Type B pancreatic cell (in vitro differentiated cells): ENCODE measurements at regions not wholly inside any gene's neighbourhood (a gene's known extent, or its start where the extent isn't known, plus 50 kb on each side); places are given as distances from the start of the nearest gene placed in this dataset.

Experiments used
- DNase-seq: peaks from one replicate; pipeline ENCODE4 v3.0.0; 2021; ENCODE audit warnings: mixed read lengths; ENCODE audit not compliant: unreplicated experiment; ENCODE audit errors: extremely low spot score
- H3K27ac Mint-ChIP-seq: 2 replicates; pipeline ENCODE4 v1.8.0; 2021; ENCODE audit warnings: mild to moderate bottlenecking, mixed read lengths
- H3K27me3 Mint-ChIP-seq: 2 replicates; pipeline ENCODE4 v1.8.0; 2021; ENCODE audit warnings: mixed read lengths
- H3K36me3 Mint-ChIP-seq: 2 replicates; pipeline ENCODE4 v1.8.0; 2021; ENCODE audit warnings: mixed read lengths
- H3K4me1 Mint-ChIP-seq: one replicate; pipeline ENCODE4 v1.8.0; 2021; ENCODE audit warnings: mixed read lengths; ENCODE audit not compliant: unreplicated experiment
- H3K4me3 Mint-ChIP-seq: 2 replicates; pipeline ENCODE4 v1.8.0; 2021; ENCODE audit warnings: mild to moderate bottlenecking, mixed read lengths
- H3K9me3 Mint-ChIP-seq: 2 replicates; pipeline ENCODE4 v1.8.0; 2021; ENCODE audit warnings: mixed read lengths
- CTCF ChIP-seq: fragments of 200-600 bp; sonication (generic); conservative IDR thresholded peaks from 2 replicates; pipeline ENCODE4 v1.5.0; 2021; ENCODE audit warnings: antibody characterized with exemption, mild to moderate bottlenecking

- Mint-ChIP-seq H3K4me1 (no peaks in the 10 kb centered on the region), H3K4me3 (no peak overlapping the region), H3K9me3 (no peaks in the 10 kb centered on the region), H3K27ac (no peak overlapping the region), H3K36me3 (peaks cover 3% of the 10 kb centered on the region), H3K27me3 (no peaks in the 10 kb centered on the region)
- no peak for TF ChIP-seq CTCF
- DNase-seq, result no peak
These were observed 82.0 kb upstream of the PCAT7 start for GRCh38 chr9:94472806-94473360.

GRCh38 chr9:94478755-94479730 is 75.8 kb upstream of the PCAT7 start:
- H3K36me3 Mint-ChIP-seq, result peaks cover 4% of the 10 kb centered on the region
- no peak for DNase-seq
- no peaks in the 10 kb centered on the region for H3K27me3 Mint-ChIP-seq
- no peak for TF ChIP-seq CTCF
- no peak overlapping the region for H3K27ac Mint-ChIP-seq
- no peaks in the 10 kb centered on the region for H3K9me3 Mint-ChIP-seq
- no peaks in the 10 kb centered on the region for H3K4me1 Mint-ChIP-seq
- no peak overlapping the region for H3K4me3 Mint-ChIP-seq

- Mint-ChIP-seq H3K9me3 (no peaks in the 10 kb centered on the region), H3K4me1 (no peaks in the 10 kb centered on the region), H3K4me3 (no peak overlapping the region), H3K27me3 (no peaks in the 10 kb centered on the region), H3K36me3 (peaks cover 4% of the 10 kb centered on the region), H3K27ac (no peak overlapping the region)
- TF ChIP-seq CTCF, result no peak
- no peak for DNase-seq
These were observed 75.1 kb upstream of the PCAT7 start for GRCh38 chr9:94479757-94480156.

- peaks cover 4% of the 10 kb centered on the region for H3K36me3 Mint-ChIP-seq
- H3K9me3 Mint-ChIP-seq, result no peaks in the 10 kb centered on the region
- H3K27ac Mint-ChIP-seq, result no peak overlapping the region
- no peak overlapping the region for H3K4me3 Mint-ChIP-seq
- no peak for DNase-seq
- no peaks in the 10 kb centered on the region for H3K27me3 Mint-ChIP-seq
- no peak for TF ChIP-seq CTCF
- no peaks in the 10 kb centered on the region for H3K4me1 Mint-ChIP-seq
These were observed 74.7 kb upstream of the PCAT7 start for GRCh38 chr9:94480205-94480604.

- DNase-seq, result no peak
- Mint-ChIP-seq H3K4me1 (no peaks in the 10 kb centered on the region), H3K4me3 (no peak overlapping the region), H3K27ac (no peak overlapping the region), H3K9me3 (no peaks in the 10 kb centered on the region), H3K36me3 (peaks cover 4% of the 10 kb centered on the region), H3K27me3 (no peaks in the 10 kb centered on the region)
- TF ChIP-seq CTCF, result no peak
These were observed 72.8 kb upstream of the PCAT7 start for GRCh38 chr9:94482110-94482509.
